ENCODE measurements at regions not wholly inside any gene's neighbourhood (a gene's known extent, or its start where the extent isn't known, plus 50 kb on each side); places are given as distances from the start of the nearest gene placed in this dataset.

GRCh38 chr1:11414926-11415538 is 63.9 kb upstream of the DISP3 start:
- Histone ChIP-seq H3K36me3 (ENCODE audit: insufficient read depth, low read length, poor library complexity, severe bottlenecking) (no peaks in the 10 kb centered on the region), H3K27me3 (replicated peaks; ENCODE audit: insufficient read depth, low read depth, low read length, poor library complexity) (peaks cover 9% of the 10 kb centered on the region), H3K4me3 (ENCODE audit: low read depth, low read length, poor library complexity, severe bottlenecking) (no peak overlapping the region), H3K27ac (ENCODE audit: low read depth, low read length, poor library complexity, severe bottlenecking) (no peak overlapping the region), H3K4me1 (ENCODE audit: insufficient read depth, low read length, poor library complexity, severe bottlenecking) (peaks cover 7% of the 10 kb centered on the region), H3K9me3 (ENCODE audit: low read depth, low read length, poor library complexity, severe bottlenecking) (no peaks in the 10 kb centered on the region)
- no TSS peak for BruUV-seq (replicated peaks)
- ChIA-PET POLR2A (ENCODE audit: low non-redundant PET) (no interaction called here), CTCF (no interaction called here)
- intact Hi-C loops (cut with micrococcal nuclease; ENCODE audit: unreplicated experiment), result no loop called here
- DNase-seq (ENCODE audit: low spot score), result no peak
- no peak for TF ChIP-seq EZH2 (IDR thresholded peaks at IDR 0.05; ENCODE audit: borderline replicate concordance, low read depth, low read length, poor library complexity, severe bottlenecking)
- TF ChIP-seq CTCF (conservative IDR thresholded peaks at IDR 0.05; ENCODE audit: low read depth, low read length), result no peak

- no peak overlapping the region for H3K4me3 ChIP-seq (ENCODE audit: low read depth, low read length, poor library complexity, severe bottlenecking)
- TF ChIP-seq EZH2 (IDR thresholded peaks at IDR 0.05; ENCODE audit: borderline replicate concordance, low read depth, low read length, poor library complexity, severe bottlenecking) (no peak), CTCF (conservative IDR thresholded peaks at IDR 0.05; ENCODE audit: low read depth, low read length) (no peak)
- CTCF ChIA-PET, result no interaction called here
- POLR2A ChIA-PET (ENCODE audit: low non-redundant PET), result no interaction called here
- BruUV-seq (replicated peaks), result no TSS peak
- H3K4me1 ChIP-seq (ENCODE audit: insufficient read depth, low read length, poor library complexity, severe bottlenecking), result peaks cover 7% of the 10 kb centered on the region
- DNase-seq (ENCODE audit: low spot score), result no peak
- H3K36me3 ChIP-seq (ENCODE audit: insufficient read depth, low read length, poor library complexity, severe bottlenecking), result no peaks in the 10 kb centered on the region
- intact Hi-C loops (cut with micrococcal nuclease; ENCODE audit: unreplicated experiment), result no loop called here
- no peak overlapping the region for H3K27ac ChIP-seq (ENCODE audit: low read depth, low read length, poor library complexity, severe bottlenecking)
- no peaks in the 10 kb centered on the region for H3K9me3 ChIP-seq (ENCODE audit: low read depth, low read length, poor library complexity, severe bottlenecking)
- peaks cover 18% of the 10 kb centered on the region for H3K27me3 ChIP-seq (replicated peaks; ENCODE audit: insufficient read depth, low read depth, low read length, poor library complexity)
These were observed 61.8 kb upstream of the DISP3 start for GRCh38 chr1:11417162-11417561.

GRCh38 chr1:11418056-11418455 is 60.9 kb upstream of the DISP3 start:
- TF ChIP-seq CTCF (conservative IDR thresholded peaks at IDR 0.05; ENCODE audit: low read depth, low read length) (no peak), EZH2 (IDR thresholded peaks at IDR 0.05; ENCODE audit: borderline replicate concordance, low read depth, low read length, poor library complexity, severe bottlenecking) (no peak)
- Histone ChIP-seq H3K4me1 (ENCODE audit: insufficient read depth, low read length, poor library complexity, severe bottlenecking) (peaks cover 7% of the 10 kb centered on the region), H3K27ac (ENCODE audit: low read depth, low read length, poor library complexity, severe bottlenecking) (no peak overlapping the region), H3K9me3 (ENCODE audit: low read depth, low read length, poor library complexity, severe bottlenecking) (no peaks in the 10 kb centered on the region), H3K36me3 (ENCODE audit: insufficient read depth, low read length, poor library complexity, severe bottlenecking) (no peaks in the 10 kb centered on the region), H3K4me3 (ENCODE audit: low read depth, low read length, poor library complexity, severe bottlenecking) (no peak overlapping the region), H3K27me3 (replicated peaks; ENCODE audit: insufficient read depth, low read depth, low read length, poor library complexity) (peaks cover 27% of the 10 kb centered on the region)
- CTCF ChIA-PET, result no interaction called here
- POLR2A ChIA-PET (ENCODE audit: low non-redundant PET), result no interaction called here
- DNase-seq (ENCODE audit: low spot score), result no peak
- intact Hi-C loops (cut with micrococcal nuclease; ENCODE audit: unreplicated experiment), result no loop called here
- no TSS peak for BruUV-seq (replicated peaks)

Measured in A673 (cell line).